ENCODE measurements at regions not wholly inside any gene's neighbourhood (a gene's known extent, or its start where the extent isn't known, plus 50 kb on each side); places are given as distances from the start of the nearest gene placed in this dataset.
"Not testable (repeated sequence)": the region's sequence is repeated elsewhere in the genome, so short reads cannot be mapped to it uniquely, and the experiment has no call there.

DNA sequence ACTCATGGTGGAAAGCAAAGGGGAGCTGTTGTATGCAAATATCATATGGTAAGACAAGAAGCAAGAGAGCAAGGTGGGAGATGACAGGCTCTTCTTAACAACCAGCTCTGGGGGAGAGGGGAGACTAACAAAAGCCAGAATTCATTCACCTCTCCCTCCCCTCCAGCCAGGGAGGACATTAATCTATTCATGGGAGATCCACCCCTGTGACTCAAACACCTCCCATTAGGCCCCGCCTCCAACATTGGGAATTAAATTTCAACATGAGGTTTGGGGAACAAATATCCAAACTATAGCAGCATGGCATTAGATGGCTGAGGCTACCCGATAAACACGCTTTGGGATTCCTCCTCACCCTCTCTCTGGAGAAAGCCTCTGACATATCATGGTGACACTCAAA is 210.6 kb downstream of the RHOU start:
- DNase-seq: no peak

DNA sequence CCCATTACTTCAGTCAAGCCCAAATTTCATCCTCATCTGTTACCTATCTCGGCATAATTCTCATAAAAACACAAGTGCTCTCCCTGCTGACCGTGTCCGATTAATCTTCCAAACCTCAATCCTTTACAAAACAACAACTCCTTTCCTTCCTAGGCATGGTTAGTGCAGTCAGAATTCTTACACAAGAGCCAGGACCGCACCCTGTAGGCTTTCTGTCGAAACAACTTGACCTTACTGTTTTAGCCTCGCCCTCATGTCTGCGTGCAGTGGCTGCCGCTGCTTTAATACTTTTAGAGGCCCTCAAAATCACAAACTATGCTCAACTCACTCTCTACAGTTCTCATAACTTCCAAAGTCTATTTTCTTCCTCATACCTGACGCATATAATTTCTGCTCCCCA is 214.3 kb downstream of the RHOU start:
- DNase-seq: not testable (repeated sequence)

DNA sequence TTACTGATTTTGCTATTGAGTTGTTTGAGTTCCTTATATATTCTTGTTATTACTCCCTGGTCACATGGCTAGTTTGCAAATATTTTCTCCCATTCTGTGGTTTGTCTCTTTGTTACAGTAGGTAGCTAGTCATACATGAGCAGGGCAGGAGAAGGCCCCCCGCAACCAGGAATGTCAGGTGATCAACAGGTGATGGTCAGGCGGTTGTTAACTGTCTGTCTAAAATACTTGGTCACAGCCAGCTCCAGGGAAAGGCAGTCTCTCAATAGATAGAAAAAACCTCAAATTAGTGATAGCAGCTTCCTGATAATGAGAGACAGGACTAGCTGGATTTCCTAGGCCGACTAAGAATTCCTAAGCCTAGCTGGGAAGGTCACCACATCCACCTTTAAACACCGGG is 217.9 kb downstream of the RHOU start:
- peak; percentile 18 to 28 for DNase-seq

DNA sequence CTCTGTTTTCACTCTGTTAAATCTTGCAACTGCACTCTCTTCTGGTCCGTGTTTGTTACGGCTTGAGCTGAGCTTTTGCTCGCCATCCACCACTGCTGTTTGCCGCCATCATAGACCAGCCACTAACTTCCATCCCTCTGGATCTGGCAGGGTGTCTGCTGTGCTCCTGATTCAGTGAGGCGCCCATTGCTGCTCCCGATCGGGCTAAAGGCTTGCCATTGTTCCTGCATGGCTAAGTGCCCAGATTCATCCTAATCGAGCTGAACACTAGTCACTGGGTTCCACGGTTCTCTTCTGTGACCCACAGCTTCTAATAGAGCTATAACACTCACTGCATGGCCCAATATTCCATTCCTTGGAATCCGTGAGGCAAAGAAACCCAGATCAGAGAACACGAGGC is 218.5 kb downstream of the RHOU start:
- DNase-seq: not testable (repeated sequence)

DNA sequence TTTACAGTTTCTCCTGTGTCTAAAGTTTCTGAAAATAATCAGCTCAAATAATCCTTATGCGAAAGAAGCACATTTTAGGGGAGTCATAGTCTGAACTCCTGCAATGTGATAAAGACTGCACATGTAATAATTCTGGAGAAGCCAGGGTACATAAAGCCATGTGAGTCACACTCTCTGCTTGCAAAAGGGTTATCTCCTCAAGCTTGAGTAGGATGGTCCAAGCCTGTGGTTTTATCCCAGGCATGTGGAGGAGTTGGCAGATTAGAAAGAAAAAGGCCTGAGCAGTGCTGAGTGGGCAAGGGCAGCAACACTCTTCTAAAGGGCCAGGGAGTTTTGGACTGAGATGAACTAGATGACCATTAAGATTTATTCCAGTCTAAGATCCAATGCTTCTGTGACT is 220.4 kb downstream of the RHOU start:
- DNase-seq: no peak

DNA sequence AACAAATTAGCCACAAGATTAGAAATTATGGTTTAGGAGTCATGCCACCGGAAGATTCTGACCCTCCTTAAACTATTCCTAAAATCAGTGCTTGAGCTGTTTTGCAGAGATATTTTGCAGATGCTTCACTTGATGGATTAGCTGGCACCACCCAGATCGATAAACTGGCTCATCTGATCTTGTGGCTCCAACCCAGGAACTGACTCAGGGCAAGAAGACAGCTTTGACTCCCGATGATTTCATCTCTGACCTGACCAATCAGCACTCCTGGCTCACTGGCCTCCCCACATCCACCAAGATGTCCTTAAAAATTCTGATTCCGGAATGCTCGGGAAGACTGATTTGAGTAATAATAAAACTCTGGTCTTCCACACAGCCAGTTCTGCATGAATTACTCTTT is 221.6 kb downstream of the RHOU start:
- DNase-seq: no peak

DNA sequence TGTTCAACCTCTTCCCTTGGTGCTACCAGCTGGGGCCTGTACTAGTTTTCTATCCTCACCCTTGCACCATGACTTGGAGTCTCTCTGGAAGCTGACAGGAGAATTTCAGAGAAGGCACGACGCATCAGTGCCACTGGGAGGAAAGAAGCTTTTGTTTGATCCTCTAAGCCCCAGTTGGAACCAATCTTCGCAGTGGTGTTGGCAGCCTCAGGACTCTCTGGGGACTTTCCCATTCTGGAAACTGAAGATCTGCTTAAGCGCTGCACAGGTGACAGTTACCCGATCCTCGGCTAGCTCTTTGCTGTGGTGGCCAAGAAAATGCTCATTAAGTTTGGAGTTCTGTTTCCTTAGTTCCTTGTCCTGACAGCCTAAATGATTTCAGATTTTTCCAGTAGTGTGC is 222.3 kb downstream of the RHOU start:
- DNase-seq: no peak

DNA sequence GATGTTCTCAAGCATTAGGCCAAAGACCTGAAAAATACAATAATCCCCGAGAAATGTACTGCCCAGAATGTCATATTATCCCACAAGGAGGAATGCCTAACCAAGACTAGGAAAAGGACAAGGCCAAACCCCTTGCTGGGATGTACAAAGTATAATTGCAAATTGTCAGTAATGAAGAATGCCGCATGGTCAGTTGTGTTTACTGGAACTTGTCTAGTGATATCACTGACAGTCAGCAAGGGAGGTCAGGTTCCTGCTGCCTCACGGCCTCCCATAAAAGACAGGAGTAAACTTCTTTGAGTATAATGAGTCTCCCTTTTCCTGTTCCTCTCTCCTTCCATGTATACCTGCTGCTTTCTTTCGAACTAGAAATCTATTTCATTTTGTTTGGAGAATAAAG is 222.8 kb downstream of the RHOU start:
- no peak for DNase-seq

DNA sequence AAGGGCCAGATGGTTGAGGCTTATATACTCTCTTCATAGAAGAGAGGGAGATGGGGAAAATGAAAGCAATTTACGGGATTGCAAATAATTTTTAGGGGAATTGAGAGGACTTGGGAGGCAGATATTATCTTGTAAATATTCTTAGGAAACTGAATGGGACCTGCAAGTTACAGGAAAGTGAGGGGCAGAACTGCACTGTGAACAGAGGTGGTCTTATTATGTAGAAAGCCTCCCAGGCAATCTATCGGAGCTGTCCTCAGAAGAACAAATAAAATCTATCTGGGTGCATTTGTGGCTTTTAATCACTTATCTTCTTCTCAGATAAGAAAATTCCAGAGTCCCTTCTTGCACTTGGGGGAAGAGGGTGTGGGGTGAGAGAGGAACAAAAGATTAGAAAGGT is 223.5 kb downstream of the RHOU start:
- no peak for DNase-seq

DNA sequence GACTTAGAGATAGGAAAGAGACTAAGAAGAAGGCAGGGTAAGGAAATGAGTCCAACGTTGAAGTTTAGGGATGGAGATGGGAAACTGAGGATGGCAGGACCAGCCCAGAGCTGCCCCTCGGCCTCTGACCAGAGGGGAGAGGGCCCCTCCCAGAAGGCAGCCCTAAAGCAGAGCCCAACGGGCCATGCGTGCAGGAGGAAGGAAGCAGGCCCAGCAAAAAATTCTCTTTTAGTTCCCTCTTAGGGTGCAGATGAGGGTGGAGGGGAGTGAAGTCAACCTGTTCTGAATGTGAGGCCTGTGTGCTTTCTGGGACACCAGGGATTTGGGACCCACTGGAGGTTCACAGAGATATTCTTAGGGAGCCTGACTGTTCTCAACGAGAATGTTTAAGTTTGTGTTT is 225.4 kb downstream of the RHOU start:
- no peak for DNase-seq

DNA sequence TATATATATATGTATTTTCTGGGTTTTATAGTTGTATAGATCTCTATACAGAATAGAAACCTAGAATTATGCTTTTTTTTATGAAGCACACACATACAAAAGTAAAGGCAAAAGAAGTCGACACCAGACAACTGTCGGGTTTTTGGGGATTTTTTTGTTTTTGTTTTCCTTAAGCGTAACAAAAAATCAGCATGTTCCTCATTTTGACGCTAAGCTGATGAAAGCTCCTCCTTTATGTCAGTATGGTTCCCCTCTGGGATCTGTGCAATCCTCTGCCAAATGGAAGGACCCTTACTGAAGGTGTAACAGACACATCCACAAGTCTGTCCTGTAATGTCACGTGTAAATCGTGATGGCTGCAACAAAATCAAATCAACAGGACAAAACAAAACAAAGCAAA is 226.2 kb downstream of the RHOU start:
- DNase-seq: no peak

DNA sequence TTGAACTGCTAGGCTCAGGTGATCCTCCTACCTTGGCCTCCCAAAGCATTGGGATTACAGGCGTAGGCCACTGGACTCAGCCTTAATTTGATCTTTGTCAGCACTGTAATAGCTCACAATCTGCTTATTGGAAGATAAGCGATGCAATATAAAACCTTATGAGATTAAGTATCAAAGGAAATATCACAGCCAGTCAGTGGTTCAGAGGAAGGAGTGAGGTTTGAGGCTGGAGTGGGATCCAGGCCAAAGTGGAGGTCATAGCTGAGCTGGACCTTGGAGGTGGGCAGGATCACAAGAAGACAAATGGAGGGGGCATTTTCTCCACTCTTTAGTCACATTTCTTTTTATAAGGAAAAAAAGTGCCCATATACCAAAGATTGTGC is 228.5 kb downstream of the RHOU start:
- DNase-seq: no peak

DNA sequence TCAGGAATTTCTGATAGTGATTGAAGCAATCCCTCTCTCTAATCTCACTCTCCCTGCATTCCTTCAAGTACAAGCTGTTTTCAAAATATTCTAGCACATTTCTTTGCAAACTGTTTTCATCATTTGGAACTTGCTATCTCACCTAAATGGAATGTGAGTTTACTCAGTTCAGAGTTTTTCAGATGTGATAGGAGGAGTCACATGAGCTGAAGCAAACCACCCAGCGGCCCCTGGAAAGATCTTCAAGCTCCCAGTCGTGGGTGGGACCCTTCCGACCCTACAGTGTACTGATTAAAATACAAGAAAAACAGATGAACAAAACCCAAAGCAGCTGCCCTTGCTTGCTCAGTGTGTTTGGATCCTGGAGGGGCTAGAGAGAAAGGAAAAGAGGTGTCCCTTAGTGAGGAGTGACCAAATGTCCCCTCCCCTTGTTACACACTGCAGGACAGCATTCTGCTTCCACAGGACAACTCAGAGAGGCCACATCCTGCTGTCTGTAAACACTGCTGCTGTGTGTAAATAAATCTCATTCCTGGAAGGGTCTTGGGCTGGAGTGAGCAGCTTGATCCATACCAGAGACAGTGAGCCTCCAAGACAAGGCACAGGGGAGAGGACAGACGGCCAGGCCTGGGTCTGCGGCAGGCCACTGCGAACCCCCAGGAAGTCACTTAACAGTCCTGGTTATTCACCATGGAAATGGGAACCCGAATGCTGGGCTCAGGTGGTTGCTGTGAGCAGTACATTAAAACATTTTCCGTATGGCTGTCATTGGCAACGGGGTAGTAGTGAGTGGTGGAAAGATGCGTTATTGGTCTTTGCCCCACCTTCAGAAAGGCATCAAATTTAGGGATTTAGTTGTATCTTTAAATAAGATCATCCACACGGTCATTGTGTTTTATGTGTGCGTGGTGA is 229.2 kb downstream of the RHOU start:
- DNase-seq: no peak

DNA sequence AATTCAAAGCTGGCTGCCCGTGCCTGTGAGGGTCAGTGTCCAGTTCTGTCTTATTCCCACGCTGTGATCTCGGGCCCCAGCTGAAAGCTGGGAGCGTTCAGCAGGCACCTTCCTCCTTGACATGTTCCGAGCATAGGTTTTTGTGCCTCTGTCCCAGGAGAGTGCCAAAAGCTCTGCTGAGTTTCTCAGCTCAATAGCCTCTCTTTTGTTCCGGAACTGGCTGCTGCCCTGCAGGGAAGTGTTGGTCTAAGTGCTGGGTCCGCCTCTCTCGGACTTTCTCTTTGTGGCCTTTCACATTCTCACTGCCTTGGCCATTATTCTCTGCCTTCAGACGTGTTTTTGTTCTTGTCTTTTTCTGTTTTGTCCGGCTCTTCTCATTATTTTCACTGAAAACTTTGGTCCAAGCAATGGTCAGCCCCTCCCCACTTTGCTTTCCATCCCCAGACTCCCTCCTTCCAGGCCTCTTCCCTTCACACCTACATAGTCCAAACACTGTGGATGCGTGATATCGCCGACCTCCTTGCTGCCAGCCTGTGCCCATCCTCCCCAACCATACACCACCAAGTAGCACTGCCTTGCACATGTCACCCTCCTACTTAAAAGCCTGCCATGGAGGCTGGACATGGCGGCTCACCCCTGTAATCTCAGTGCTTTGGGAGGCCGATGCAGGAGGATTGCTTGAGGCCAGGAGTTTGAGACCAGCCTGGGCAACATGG is 233.8 kb downstream of the RHOU start:
- no peak for DNase-seq

DNA sequence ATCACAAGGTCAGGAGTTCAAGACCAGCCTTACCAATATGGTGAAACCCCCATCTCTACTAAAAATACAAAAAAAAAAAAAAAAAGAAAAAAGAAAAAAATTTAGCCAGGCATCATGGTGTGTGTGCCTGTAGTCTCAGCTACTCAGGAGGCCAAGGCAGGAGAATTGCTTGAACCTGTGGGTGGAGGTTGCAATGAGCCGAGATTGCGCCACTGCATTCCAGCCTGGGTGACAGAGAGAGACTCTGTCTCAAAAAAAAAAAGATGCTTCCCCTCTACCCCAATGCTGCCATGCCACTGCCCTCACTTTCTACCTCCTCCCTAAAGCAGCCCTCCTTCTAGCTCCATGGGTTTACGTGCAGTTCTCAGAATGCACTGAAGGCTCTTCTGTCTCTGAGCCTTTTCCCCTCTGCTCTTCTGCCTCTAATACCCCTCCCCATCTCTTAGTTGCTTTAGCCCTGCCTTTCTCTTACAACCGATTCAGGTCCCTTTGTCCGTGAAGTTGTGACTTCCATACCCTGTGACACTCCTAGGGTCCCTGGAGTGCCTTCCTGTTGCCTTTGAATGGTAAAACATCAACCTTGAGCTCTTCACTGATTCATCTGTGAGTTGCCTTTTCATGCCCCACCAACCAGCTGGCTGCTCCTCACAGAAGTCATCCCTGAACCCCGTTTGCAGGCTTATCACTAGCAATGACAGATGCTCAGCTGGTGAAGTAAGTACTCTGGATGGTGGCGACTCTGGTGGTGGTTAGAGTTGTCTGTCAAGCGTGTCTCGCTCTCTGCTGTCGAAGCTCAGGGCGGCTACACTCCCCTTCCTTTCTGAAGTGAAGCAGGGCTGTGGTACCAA is 234.9 kb downstream of the RHOU start:
- no peak for DNase-seq

DNA sequence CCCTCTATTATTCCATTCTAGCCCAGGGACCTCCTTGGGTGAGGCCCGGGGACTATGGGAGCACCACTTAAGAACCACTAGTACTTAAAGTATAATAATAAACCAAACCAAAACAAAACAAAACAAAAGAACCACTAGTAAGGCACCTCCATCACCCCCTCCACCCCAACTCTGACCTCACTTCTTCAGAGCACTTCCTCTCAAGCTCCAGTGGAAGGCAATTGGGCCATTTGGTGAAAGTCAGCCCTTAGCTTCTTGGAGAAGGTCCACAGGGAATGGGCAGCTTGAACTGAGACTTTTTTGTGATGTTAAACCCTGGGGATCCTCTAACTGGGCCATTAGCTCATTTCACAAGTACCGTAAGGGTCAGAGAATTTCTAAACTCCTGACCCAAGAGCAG is 237.3 kb downstream of the RHOU start:
- no peak for DNase-seq

DNA sequence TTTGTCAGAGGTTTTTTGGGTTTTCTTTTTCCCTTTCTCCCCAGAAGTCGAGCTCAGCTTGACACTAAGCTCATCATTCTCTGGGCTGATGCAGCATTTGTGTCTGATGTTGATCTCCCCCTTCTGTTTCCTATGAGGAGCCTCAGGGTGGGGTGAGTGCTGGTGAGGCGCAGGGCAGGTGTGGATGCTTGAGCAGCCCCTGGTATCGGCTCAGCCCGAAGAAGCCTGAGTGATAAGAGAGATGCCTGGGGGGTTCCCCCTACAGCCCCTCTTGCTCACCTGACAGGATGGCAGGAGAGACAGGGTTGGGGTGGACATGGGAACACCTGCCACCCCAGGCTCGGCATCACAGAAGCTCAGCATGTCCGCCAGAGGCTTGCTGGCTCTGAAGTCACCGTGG is 239.0 kb downstream of the RHOU start:
- no peak for DNase-seq

DNA sequence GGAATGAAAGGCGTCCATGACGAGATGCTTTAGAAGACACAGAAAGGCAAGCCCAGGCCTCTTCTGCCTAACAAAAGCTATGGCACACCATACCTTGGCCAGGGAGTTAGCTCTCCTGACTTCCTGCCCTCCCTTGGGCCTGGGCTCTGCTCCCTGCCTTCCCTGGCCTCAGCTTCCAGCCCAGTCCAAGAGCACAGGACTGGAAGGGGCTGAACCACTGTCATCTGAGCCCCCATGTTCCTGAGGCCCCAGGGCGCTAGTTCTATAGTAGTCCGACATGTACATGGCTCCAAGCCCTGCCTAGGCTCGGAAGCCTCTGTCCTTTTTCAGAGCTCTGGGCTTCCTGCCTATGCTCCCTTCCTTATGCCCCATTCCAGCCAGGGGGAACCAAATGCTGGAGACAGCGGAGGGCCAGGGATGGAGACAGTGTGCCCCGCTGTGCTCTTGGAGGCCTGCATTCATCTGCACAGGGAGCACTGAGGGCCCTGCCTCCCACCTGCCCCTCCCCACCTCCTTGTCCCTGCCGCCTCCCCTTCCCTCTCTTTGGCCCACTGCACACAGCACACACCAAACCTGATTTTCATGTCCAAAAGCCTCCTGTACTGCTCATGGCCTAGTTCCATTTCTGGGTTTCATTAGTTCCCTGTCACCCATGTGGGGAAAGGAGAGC is 240.1 kb downstream of the RHOU start:
- no peak for DNase-seq

DNA sequence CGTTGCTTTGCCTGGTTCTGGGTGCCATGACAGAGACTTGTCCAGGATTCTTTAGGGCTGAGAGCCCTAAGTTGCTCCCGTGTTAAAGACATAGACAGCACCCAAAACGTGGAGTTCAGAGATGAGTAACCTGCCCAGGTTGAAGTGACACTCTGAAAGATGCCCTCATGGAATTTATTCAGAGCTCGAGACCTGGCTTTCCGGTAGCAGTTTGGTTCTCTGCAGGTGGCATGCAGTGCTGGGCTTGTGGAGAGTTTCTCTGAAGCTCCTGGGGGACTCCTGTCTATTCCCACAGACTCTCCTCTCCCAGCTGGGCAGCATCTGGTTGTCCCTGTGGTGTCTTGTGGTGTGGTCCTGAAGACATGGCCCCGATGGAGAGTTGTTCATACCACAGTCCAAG is 241.0 kb downstream of the RHOU start:
- no peak for DNase-seq

DNA sequence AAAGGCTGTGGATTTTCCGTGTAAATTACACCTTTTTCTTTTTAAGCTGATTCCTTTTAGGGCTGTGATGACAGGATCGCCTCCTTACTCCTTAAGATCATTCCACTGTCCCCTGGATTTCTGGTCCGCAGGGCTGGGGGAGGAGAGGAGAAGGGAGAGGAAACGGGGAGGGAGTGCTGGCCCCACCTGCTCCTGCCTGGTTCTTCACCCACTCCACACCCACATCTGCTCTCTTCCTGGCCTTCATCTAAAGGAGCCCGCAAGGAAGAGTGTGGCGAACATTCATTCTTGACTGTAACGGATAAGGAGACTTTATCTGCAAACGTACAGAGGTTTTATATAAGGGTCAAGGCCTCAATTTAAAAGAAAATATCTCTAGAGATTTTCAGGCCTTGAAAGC is 242.0 kb downstream of the RHOU start:
- DNase-seq: no peak

DNA sequence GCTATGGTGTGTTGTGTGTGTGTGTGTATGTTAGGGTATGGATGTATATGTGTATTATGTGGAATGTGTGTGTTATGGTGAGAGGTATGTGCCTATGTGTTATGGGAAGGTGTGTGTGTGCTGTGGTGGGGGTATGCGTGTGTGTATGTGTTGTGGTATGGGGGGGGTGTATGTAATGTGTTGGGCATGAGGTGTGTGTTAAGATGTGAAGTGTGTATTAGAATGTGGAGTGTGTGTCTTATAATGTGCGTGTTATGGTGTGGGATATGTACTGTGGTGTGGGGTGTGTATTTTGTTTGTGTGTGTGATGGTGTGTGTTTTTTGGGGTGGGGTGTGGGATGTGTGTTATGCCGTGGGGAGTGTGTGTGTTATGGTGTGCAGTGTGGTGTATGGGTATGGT is 242.5 kb downstream of the RHOU start:
- DNase-seq: no peak

DNA sequence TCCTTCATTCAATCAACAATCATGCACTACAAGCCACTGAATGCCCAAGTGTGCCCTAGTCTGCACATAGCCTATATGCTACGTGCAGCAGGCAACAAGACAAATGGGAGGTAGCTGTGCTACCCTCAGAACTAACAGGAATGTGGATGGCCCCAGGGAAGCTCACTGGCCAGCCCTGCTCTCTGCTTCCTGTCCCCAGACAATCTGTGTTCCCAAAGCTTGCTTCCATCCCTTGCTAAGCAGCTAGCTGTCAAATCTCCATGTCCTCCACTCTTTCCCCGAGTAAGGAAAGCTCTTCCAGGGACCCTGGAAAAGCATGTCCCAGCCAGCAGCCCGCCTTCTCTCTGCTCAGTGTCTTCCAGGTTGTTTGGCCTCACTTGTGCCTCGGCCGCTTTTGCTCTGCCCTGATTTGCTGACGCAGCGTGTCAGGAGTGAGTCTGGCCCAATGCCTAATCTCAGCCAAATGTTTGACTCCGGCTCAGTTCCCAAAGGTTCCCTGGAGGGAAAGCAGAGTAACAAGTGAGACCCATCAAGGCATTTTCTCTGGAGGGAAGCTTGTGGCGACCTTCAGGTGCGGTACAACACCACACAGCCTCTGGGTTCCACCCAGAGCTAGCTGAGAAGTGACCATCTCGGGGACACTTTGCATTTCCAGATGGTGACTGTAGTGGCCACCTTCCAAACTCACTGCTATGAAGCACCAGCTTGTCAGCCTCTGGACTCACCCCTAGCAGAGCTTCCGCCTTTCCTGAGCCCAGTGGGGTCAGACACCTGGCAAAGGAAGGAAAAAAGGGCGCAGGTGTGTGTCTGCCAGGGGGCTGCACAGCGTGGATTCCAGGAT is 243.4 kb downstream of the RHOU start:
- no peak for DNase-seq
